Neural cell (in vitro differentiated cells): ENCODE measurements at regions not wholly inside any gene's neighbourhood (a gene's known extent, or its start where the extent isn't known, plus 50 kb on each side); places are given as distances from the start of the nearest gene placed in this dataset.

Experiments used
- H2AFZ ChIP-seq: fragments of 200-600, 300-800 bp; sonication (generic), shearing (Covaris generic); 2 replicates; pipeline ENCODE4 v1.6.0; 2014; ENCODE audit warnings: low read depth, mild to moderate bottlenecking, antibody characterized with exemption, low read length, moderate library complexity
- H3F3A ChIP-seq: fragments of 200-600 bp; shearing (Covaris generic); 2 replicates; pipeline ENCODE4 v1.6.1; 2016; ENCODE audit warnings: mild to moderate bottlenecking, moderate library complexity, mixed read lengths, antibody characterized with exemption, low read length; ENCODE audit not compliant: insufficient read depth, poor library complexity, severe bottlenecking
- H3K27ac ChIP-seq: fragments of 200-600, 300-800 bp; sonication (generic), shearing (Covaris generic); 2 replicates; pipeline ENCODE4 v1.5.1; 2014; ENCODE audit warnings: mild to moderate bottlenecking, low read length, moderate library complexity
- H3K27me3 ChIP-seq: fragments of 300-800, 200-600 bp; sonication (generic), shearing (Covaris generic); 2 replicates; pipeline ENCODE4 v1.6.0; 2014; ENCODE audit warnings: mild to moderate bottlenecking, low read depth, low read length, moderate library complexity; ENCODE audit not compliant: insufficient read depth
- H3K36me3 ChIP-seq: fragments of 300-800, 200-600 bp; sonication (generic), shearing (Covaris generic); 2 replicates; pipeline ENCODE4 v1.5.1; 2014; ENCODE audit warnings: mild to moderate bottlenecking, antibody characterized with exemption, low read length, moderate library complexity; ENCODE audit not compliant: insufficient read depth
- H3K4me2 ChIP-seq: fragments of 300-800, 200-600 bp; sonication (generic), shearing (Covaris generic); 2 replicates; pipeline ENCODE4 v1.6.0; 2014; ENCODE audit warnings: mild to moderate bottlenecking, low read length
- H3K4me3 ChIP-seq: fragments of 300-800, 200-600 bp; sonication (generic), shearing (Covaris generic); 2 replicates; pipeline ENCODE4 v1.5.1; 2014; ENCODE audit warnings: mild to moderate bottlenecking, low read length, moderate library complexity
- H3K79me2 ChIP-seq: fragments of 200-600 bp; shearing (Covaris generic); replicated peaks from 2 replicates; pipeline ENCODE4 v1.6.0; 2014; ENCODE audit warnings: mild to moderate bottlenecking, low read length, moderate library complexity; ENCODE audit not compliant: insufficient read depth
- H3K9ac ChIP-seq: fragments of 300-800, 200-600 bp; sonication (generic), shearing (Covaris generic); 2 replicates; pipeline ENCODE4 v1.6.1; 2016; ENCODE audit warnings: mild to moderate bottlenecking, low read length, mixed read lengths
- H3K9me2 ChIP-seq: fragments of 200-600 bp; shearing (Covaris generic); 2 replicates; pipeline ENCODE4 v1.6.1; 2016; ENCODE audit warnings: mild to moderate bottlenecking, low read length, mixed read lengths; ENCODE audit not compliant: insufficient read depth
- H3K9me3 ChIP-seq: fragments of 200-600, 300-800 bp; sonication (generic), shearing (Covaris generic); 2 replicates; pipeline ENCODE4 v1.6.1; 2016; ENCODE audit warnings: mild to moderate bottlenecking, mixed run types, low read length, moderate library complexity, mixed read lengths
- H4K20me1 ChIP-seq: fragments of 200-600 bp; shearing (Covaris generic); 2 replicates; pipeline ENCODE4 v1.6.1; 2016; ENCODE audit warnings: mild to moderate bottlenecking, mixed run types; ENCODE audit not compliant: insufficient read depth
- CTCF ChIP-seq: fragments of 450-650 bp; IDR thresholded peaks from 2 replicates; pipeline ENCODE4 v1.5.1; 2014; ENCODE audit warnings: antibody characterized with exemption, mild to moderate bottlenecking, moderate library complexity; ENCODE audit not compliant: poor library complexity, severe bottlenecking
- EP300 ChIP-seq: fragments of 450-650 bp; conservative IDR thresholded peaks from 2 replicates; pipeline ENCODE4 v1.6.1; 2014; ENCODE audit warnings: antibody characterized with exemption, mild to moderate bottlenecking, moderate library complexity; ENCODE audit not compliant: poor library complexity, severe bottlenecking
- EZH2 ChIP-seq: fragments of 200-600, 300-800 bp; shearing (Covaris generic), sonication (generic); IDR thresholded peaks from 2 replicates; pipeline ENCODE4 v1.6.1; 2014; ENCODE audit warnings: antibody characterized with exemption, low read length, borderline replicate concordance, mild to moderate bottlenecking; ENCODE audit not compliant: insufficient read depth, poor library complexity, severe bottlenecking
- MXI1 ChIP-seq: fragments of 450-650 bp; conservative IDR thresholded peaks from 2 replicates; pipeline ENCODE4 v1.6.1; 2014; ENCODE audit warnings: antibody characterized with exemption, mild to moderate bottlenecking; ENCODE audit not compliant: poor library complexity, severe bottlenecking
- POLR2AphosphoS5 ChIP-seq: IDR thresholded peaks from 2 replicates; pipeline ENCODE4 v1.6.1; 2012
- RAD21 ChIP-seq: fragments of 450-650 bp; conservative IDR thresholded peaks from 2 replicates; pipeline ENCODE4 v1.6.1; 2014; ENCODE audit warnings: antibody characterized with exemption, mild to moderate bottlenecking, moderate library complexity
- REST ChIP-seq: IDR thresholded peaks from 2 replicates; pipeline ENCODE4 v1.6.1; 2012; ENCODE audit warnings: borderline replicate concordance
- SMC3 ChIP-seq: fragments of 450-650 bp; conservative IDR thresholded peaks from 2 replicates; pipeline ENCODE4 v1.6.1; 2014; ENCODE audit warnings: antibody characterized with exemption, mild to moderate bottlenecking, moderate library complexity; ENCODE audit not compliant: poor library complexity
- TAF1 ChIP-seq: IDR thresholded peaks from 2 replicates; pipeline ENCODE4 v1.6.1; 2012; ENCODE audit warnings: low read depth

- H3K4me2 ChIP-seq: no peak overlapping the region
- no peak overlapping the region for H3K9ac ChIP-seq
- no peaks in the 10 kb centered on the region for H3K27me3 ChIP-seq
- H3K36me3 ChIP-seq: no peaks in the 10 kb centered on the region
- no peaks in the 10 kb centered on the region for H3K9me3 ChIP-seq
- no peaks in the 10 kb centered on the region for H4K20me1 ChIP-seq
- H2AFZ ChIP-seq: no peak overlapping the region
- no peak overlapping the region for H3K27ac ChIP-seq
- H3K9me2 ChIP-seq: no peaks in the 10 kb centered on the region
- TF ChIP-seq POLR2AphosphoS5: no peak
- TF ChIP-seq CTCF: no peak
- no peak for TF ChIP-seq RAD21
- no peak for TF ChIP-seq TAF1
- no peak for TF ChIP-seq SMC3
- no peak for TF ChIP-seq EP300
- TF ChIP-seq REST: no peak
- no peak for TF ChIP-seq MXI1
- TF ChIP-seq EZH2: no peak
- no peak overlapping the region for H3K4me3 ChIP-seq
- no peaks in the 10 kb centered on the region for H3F3A ChIP-seq
- H3K79me2 ChIP-seq: no peaks in the 10 kb centered on the region
Measured at GRCh38 chr12:84341467-84342193, 571.0 kb downstream of the SLC6A15 start.

- Histone ChIP-seq H3F3A (no peaks in the 10 kb centered on the region), H3K27me3 (no peaks in the 10 kb centered on the region), H3K4me2 (no peak overlapping the region), H3K36me3 (no peaks in the 10 kb centered on the region), H4K20me1 (no peaks in the 10 kb centered on the region), H3K27ac (no peak overlapping the region), H2AFZ (no peak overlapping the region), H3K4me3 (no peak overlapping the region), H3K79me2 (no peaks in the 10 kb centered on the region), H3K9me2 (no peaks in the 10 kb centered on the region), H3K9ac (no peak overlapping the region), H3K9me3 (no peaks in the 10 kb centered on the region)
- no peak for TF ChIP-seq EP300
- no peak for TF ChIP-seq CTCF
- no peak for TF ChIP-seq EZH2
- TF ChIP-seq RAD21: no peak
- TF ChIP-seq TAF1: no peak
- no peak for TF ChIP-seq SMC3
- no peak for TF ChIP-seq MXI1
- no peak for TF ChIP-seq REST
- no peak for TF ChIP-seq POLR2AphosphoS5
Measured at GRCh38 chr12:84336231-84336630, 576.4 kb downstream of the SLC6A15 start.
